K562 (cell line): ENCODE measurements at regions not wholly inside any gene's neighbourhood (a gene's known extent, or its start where the extent isn't known, plus 50 kb on each side); places are given as distances from the start of the nearest gene placed in this dataset.
A peak's percentile ranks its signal among the peaks of the same experiment; 100 is the strongest.

ENCODE experiments used
- ATAC-seq: fragments of 200-7000 bp; cut with Tn5 transposase; 3 replicates; pipeline ENCODE4 v1.9.1; 2020; ENCODE audit warnings: moderate library complexity
- BruUV-seq: library from RNA; stranded (reverse); fragments of 400-500 nt; replicated peaks from 2 replicates; lab custom pipeline; 2021; lab: Mats Ljungman, UMichigan
- CTCF ChIA-PET: fragments of 300-600 bp; formaldehyde crosslinking; extraction: SDS; loops from one replicate; lab custom pipeline; 2021; ENCODE audit warnings: low intra/inter-chr PET ratio; lab: Yijun Ruan, JAX
- POLR2A ChIA-PET: fragments of 300-600, 350-650 bp; sonication (Branson Sonifier 250); formaldehyde crosslinking; extraction: SDS; loops from one replicate; lab custom pipeline; 2021; ENCODE audit warnings: antibody characterized with exemption, inconsistent platforms; lab: Yijun Ruan, JAX
- DNase-seq, 4 experiments: peaks; one replicate each; pipeline versions ENCODE4 v3.0.0 to v3.0.0-alpha.2; 2011 to 2018; ENCODE audit warnings: low spot score in 3 of 4, mixed read lengths in 3 of 4; ENCODE audit errors: extremely low read depth in 1 of 4
- FAIRE-seq: peaks from 2 replicates; lab custom pipeline; 2011; peaks lifted over from hg19 to GRCh38; lab: Jason Lieb, UNC
- H2AFZ ChIP-seq: 2 replicates; pipeline ENCODE4 v1.6.0; 2011; ENCODE audit warnings: low read depth, low read length, control low read depth, inconsistent platforms
- H3K27ac ChIP-seq: fragments of 200-600 bp; 3 replicates; pipeline ENCODE4 v1.8.0; 2011; ENCODE audit warnings: low read depth, mild to moderate bottlenecking, control low read depth, inconsistent platforms, low read length, moderate library complexity, mixed read lengths; ENCODE audit errors: extremely low read depth
- H3K27me3 ChIP-seq, 2 experiments: fragments of 300-600 bp in 1 of 2; 2 replicates in 1 of 2; 3 replicates in 1 of 2; pipeline versions ENCODE4 v1.6.0 to v1.8.0; 2011; ENCODE audit warnings: inconsistent platforms in 2 of 2, low read length in 2 of 2, mild to moderate bottlenecking in 1 of 2, mixed read lengths in 1 of 2, moderate library complexity in 1 of 2; ENCODE audit not compliant: control insufficient read depth in 2 of 2, insufficient read depth in 2 of 2
- H3K36me3 ChIP-seq: fragments of 300-600 bp; 3 replicates; pipeline ENCODE4 v1.8.0; 2011; ENCODE audit warnings: mild to moderate bottlenecking, low read length, inconsistent platforms; ENCODE audit not compliant: control insufficient read depth, insufficient read depth
- H3K4me1 ChIP-seq, 2 experiments: fragments of 200-600 bp in 1 of 2; replicated peaks in 1 of 2; 2 replicates in 1 of 2; 3 replicates in 1 of 2; pipeline versions ENCODE4 v1.5.1 to v1.8.0; 2011; ENCODE audit warnings: inconsistent platforms in 2 of 2, low read length in 2 of 2, mild to moderate bottlenecking in 1 of 2, mixed read lengths in 1 of 2, moderate library complexity in 1 of 2; ENCODE audit not compliant: control insufficient read depth in 2 of 2, insufficient read depth in 2 of 2
- H3K4me2 ChIP-seq: 2 replicates; pipeline ENCODE4 v1.6.1; 2011; ENCODE audit warnings: low read length, control low read depth, inconsistent platforms, mixed read lengths; ENCODE audit not compliant: insufficient read depth
- H3K4me3 ChIP-seq: fragments of 200-600 bp; sonication (generic), shearing (Covaris generic); 2 replicates; pipeline ENCODE4 v1.5.1; 2016; ENCODE audit warnings: control low read depth, inconsistent platforms
- H3K79me2 ChIP-seq: fragments of 200-600 bp; 3 replicates; pipeline ENCODE4 v1.8.0; 2011; ENCODE audit warnings: low read length, inconsistent platforms; ENCODE audit not compliant: control insufficient read depth, insufficient read depth
- H3K9ac ChIP-seq, 2 experiments: 2 replicates each; pipeline versions ENCODE4 v1.6.0 to v1.6.1; 2011; ENCODE audit warnings: low read depth in 2 of 2, low read length in 2 of 2, control low read depth in 1 of 2, inconsistent platforms in 1 of 2, mild to moderate bottlenecking in 1 of 2, mixed read lengths in 1 of 2; ENCODE audit not compliant: insufficient read depth in 1 of 2
- H3K9me1 ChIP-seq: one replicate; pipeline ENCODE4 v1.6.0; 2011; ENCODE audit warnings: inconsistent platforms, mild to moderate bottlenecking, low read length, moderate library complexity; ENCODE audit not compliant: control insufficient read depth, insufficient read depth
- H3K9me3 ChIP-seq: replicated peaks from 2 replicates; pipeline ENCODE4 v1.5.1; 2011; ENCODE audit warnings: low read depth, low read length, inconsistent platforms; ENCODE audit not compliant: control insufficient read depth, insufficient read depth
- H4K20me1 ChIP-seq: replicated peaks from 2 replicates; pipeline ENCODE4 v1.6.1; 2011; ENCODE audit warnings: low read length, inconsistent platforms, mixed read lengths; ENCODE audit not compliant: control insufficient read depth, insufficient read depth
- ELF1 ChIP-seq: fragments of 200-800 bp; sonication (Bioruptor generic); IDR thresholded peaks from 2 replicates; pipeline ENCODE4 v1.6.1; 2016; ENCODE audit warnings: missing genetic modification characterization, missing compliant biosample characterization
- MEIS2 ChIP-seq: fragments of 450-650 bp; IDR thresholded peaks from 2 replicates; pipeline ENCODE4 v1.6.1; 2014; ENCODE audit warnings: mild to moderate bottlenecking; ENCODE audit not compliant: partially characterized antibody
- in situ Hi-C: fragments of 300-500 bp; cut with MboI; formaldehyde crosslinking; loops from 4 replicates; pipeline ENCODE4 v1.15.0; 2018; ENCODE audit warnings: inconsistent platforms, mixed read lengths
- intact Hi-C: fragments of 100-400 bp; cut with micrococcal nuclease; formaldehyde crosslinking; loops from 2 replicates; pipeline ENCODE4 v1.14.2; 2022
- TF ChIP-seq, protein P1 (sequence below), 2 experiments: IDR thresholded peaks in 1 of 2; conservative IDR thresholded peaks in 1 of 2; 2 replicates each; pipeline ENCODE4 v1.6.1; 2016; ENCODE audit warnings: low read depth in 2 of 2, mild to moderate bottlenecking in 1 of 2, missing compliant biosample characterization in 1 of 2, missing genetic modification characterization in 1 of 2, moderate library complexity in 1 of 2
- TF ChIP-seq, protein P2 (sequence below): fragments of 250-450 bp; sonication (Bioruptor Pico); IDR thresholded peaks from 2 replicates; pipeline ENCODE4 v1.8.0; 2022; ENCODE audit warnings: inconsistent platforms, mild to moderate bottlenecking, moderate library complexity, borderline replicate concordance
- TF ChIP-seq, protein P3 (sequence below), 2 experiments: fragments of 450-650 bp; IDR thresholded peaks; 2 replicates each; pipeline ENCODE4 v1.6.1; 2016; ENCODE audit warnings: mild to moderate bottlenecking in 2 of 2, borderline replicate concordance in 1 of 2, low read depth in 1 of 2, moderate library complexity in 1 of 2

DNA sequence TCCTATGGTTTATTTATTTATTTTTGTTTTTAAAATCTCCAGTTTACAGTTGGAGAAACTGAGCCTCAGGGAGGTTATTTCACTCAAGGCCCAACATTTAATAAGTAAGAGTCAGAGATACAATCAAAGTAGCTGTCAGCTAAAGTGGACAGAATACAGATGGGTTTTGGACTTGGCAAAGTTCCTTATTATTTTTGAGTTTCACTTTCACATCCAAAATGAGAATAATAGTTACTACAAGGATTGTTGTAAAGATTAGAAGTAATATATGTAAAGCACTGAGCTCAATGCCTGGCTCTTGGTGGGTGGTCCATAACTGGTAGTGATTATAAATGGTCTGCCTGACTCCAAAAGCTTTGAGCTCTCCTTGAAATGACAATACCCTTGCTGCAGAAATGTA, 87.5 kb upstream of the SESN3 start:
- ChIA-PET POLR2A (interaction anchor here (0.8 kb wide), 1 partner anchor 388 kb away, joined by 3 read pairs; no protein-coding TSS in a partner anchor), CTCF (no interaction called here)
- Histone ChIP-seq H3K9me1 (no peaks in the 10 kb centered on the region), H2AFZ (no peak overlapping the region), H4K20me1 (no peaks in the 10 kb centered on the region), H3K9ac (no peak overlapping the region), H3K4me1 (no peaks in the 10 kb centered on the region; a peak in 2 of 5 replicates), H3K27me3 (peaks cover 0 to 7% of the 10 kb centered on the region in 2 experiments; a peak in 2 of 5 replicates), H3K79me2 (no peaks in the 10 kb centered on the region), H3K9me3 (no peaks in the 10 kb centered on the region), H3K27ac (no peak overlapping the region), H3K36me3 (no peaks in the 10 kb centered on the region), H3K4me3 (no peak overlapping the region), H3K4me2 (no peak overlapping the region)
- TF ChIP-seq, protein P1, sequence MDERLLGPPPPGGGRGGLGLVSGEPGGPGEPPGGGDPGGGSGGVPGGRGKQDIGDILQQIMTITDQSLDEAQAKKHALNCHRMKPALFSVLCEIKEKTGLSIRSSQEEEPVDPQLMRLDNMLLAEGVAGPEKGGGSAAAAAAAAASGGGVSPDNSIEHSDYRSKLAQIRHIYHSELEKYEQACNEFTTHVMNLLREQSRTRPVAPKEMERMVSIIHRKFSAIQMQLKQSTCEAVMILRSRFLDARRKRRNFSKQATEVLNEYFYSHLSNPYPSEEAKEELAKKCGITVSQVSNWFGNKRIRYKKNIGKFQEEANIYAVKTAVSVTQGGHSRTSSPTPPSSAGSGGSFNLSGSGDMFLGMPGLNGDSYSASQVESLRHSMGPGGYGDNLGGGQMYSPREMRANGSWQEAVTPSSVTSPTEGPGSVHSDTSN (CRISPR knock-in tag; IDR thresholded peaks at IDR 0.05; ENCODE audit: low read depth), result no peak
- TF ChIP-seq, protein P1 (tag; conservative IDR thresholded peaks at IDR 0.05; ENCODE audit: low read depth), result peak; percentile 87
- no peak for TF ChIP-seq ELF1 (tag)
- TF ChIP-seq, protein P2, sequence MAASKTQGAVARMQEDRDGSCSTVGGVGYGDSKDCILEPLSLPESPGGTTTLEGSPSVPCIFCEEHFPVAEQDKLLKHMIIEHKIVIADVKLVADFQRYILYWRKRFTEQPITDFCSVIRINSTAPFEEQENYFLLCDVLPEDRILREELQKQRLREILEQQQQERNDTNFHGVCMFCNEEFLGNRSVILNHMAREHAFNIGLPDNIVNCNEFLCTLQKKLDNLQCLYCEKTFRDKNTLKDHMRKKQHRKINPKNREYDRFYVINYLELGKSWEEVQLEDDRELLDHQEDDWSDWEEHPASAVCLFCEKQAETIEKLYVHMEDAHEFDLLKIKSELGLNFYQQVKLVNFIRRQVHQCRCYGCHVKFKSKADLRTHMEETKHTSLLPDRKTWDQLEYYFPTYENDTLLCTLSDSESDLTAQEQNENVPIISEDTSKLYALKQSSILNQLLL, result no peak
- peak; percentile 63 for TF ChIP-seq MEIS2
- TF ChIP-seq, protein P3, sequence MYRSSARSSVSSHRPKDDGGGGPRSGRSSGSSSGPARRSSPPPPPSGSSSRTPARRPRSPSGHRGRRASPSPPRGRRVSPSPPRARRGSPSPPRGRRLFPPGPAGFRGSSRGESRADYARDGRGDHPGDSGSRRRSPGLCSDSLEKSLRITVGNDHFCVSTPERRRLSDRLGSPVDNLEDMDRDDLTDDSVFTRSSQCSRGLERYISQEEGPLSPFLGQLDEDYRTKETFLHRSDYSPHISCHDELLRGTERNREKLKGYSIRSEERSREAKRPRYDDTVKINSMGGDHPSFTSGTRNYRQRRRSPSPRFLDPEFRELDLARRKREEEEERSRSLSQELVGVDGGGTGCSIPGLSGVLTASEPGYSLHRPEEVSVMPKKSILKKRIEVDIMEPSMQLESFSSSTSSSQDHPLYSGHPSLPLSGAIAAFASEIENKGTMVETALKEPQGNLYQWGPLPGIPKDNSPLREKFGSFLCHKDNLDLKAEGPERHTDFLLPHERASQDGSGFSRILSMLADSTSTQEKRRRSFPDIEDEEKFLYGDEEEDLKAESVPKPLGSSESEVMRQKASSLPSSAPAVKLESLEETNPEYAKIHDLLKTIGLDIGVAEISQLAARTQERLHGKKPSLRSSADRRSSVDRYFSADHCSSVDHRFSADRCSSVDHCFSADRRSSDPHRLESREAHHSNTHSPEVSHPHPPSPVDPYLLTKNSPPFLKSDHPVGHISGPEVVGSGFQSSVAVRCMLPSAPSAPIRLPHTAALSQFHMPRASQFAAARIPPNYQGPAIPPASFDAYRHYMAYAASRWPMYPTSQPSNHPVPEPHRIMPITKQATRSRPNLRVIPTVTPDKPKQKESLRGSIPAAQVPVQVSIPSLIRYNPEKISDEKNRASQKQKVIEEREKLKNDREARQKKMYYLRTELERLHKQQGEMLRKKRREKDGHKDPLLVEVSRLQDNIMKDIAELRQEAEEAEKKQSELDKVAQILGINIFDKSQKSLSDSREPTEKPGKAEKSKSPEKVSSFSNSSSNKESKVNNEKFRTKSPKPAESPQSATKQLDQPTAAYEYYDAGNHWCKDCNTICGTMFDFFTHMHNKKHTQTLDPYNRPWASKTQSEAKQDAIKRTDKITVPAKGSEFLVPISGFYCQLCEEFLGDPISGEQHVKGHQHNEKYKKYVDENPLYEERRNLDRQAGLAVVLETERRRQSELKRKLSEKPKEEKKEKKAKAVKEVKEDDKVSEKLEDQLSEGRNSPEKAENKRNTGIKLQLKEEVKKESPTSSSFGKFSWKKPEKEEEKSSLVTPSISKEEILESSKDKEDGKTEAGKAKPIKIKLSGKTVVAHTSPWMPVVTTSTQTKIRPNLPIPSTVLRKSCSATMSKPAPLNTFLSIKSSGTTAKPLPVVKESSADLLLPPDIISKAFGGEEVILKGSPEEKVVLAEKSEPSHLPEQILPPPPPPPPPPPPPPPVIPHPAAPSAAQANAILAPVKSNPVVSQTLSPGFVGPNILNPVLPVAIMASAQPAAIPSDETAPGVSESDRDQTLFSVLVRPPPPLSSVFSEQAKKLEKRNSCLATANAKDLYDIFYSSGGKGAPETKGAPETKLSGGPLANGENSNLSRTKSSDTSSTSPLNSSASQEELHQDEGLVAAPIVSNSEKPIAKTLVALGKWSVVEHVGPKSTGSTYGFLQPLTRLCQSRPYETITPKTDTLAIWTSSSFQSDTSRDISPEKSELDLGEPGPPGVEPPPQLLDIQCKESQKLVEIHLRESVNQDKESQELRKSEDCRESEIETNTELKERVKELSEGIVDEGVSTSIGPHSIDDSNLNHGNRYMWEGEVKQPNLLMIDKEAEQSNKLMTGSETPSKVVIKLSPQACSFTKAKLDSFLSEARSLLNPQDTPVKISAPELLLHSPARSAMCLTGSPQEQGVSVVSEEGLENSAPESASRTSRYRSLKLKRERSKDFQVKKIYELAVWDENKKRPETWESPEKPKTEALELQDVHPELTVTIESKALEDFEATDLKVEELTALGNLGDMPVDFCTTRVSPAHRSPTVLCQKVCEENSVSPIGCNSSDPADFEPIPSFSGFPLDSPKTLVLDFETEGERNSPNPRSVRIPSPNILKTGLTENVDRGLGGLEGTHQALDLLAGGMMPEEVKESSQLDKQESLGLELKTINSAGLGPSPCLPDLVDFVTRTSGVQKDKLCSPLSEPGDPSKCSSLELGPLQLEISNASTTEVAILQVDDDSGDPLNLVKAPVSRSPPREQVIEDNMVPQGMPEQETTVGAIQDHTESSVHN (IDR thresholded peaks at IDR 0.05; ENCODE audit: borderline replicate concordance in 1 of 2, low read depth in 1 of 2), result no peak
- FAIRE-seq (no peak), DNase-seq (no peak), ATAC-seq (no peak)
- intact Hi-C loops, result no loop called here
- in situ Hi-C loops, result no loop called here
- no TSS peak for BruUV-seq
